ENCODE measurements at regions not wholly inside any gene's neighbourhood (a gene's known extent, or its start where the extent isn't known, plus 50 kb on each side); places are given as distances from the start of the nearest gene placed in this dataset.

DNA sequence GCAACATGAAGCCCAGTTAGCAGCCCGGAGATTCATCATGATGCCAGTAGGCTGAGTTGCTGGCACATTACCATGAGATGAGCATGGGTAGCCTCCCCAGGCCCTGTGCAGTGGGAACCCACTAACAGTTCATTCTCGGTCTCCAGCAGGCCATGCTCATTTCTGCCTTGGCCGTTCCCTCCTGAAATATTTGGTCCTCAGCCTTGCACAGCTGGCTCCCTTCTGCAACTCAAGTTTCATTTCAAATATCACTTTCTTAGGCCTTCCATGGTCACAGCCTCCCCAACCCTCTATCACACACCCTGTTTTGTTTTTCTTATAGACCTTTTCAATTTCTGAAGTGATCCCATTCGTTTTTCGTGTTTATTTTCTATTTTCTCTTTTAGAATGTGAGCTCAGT is 125.4 kb upstream of the VLDLR start (continued):
- TF ChIP-seq DMTF1 (CRISPR knock-in tag; IDR thresholded peaks at IDR 0.05) (no peak), ZNF672 (CRISPR knock-in tag; IDR thresholded peaks at IDR 0.05) (no peak), MTA1 (CRISPR knock-in tag; IDR thresholded peaks at IDR 0.05; ENCODE audit: borderline replicate concordance) (no peak)

DNA sequence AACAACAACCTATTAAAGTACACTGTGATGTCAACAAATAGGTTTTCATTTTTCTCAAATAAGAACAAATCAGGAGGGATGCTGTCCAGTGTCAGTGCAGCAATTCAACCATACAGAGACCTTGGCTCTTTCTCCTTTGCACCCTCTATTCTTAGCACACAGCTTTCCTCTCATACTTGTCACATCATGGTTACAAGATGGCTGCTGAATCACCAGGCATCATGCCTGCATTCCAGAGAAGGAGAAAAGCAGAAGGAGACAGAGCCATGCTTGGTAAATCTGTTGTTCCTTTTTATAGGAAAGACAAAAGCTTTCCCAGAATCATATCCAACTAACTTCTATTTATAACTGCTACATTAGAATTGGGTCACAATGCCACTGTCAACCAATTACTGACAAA is 124.7 kb upstream of the VLDLR start:
- ChIA-PET POLR2A (no interaction called here), CTCF (ENCODE audit: low intra/inter-chr PET ratio, low total read pairs) (no interaction called here)
- H3K36me3 ChIP-seq (replicated peaks in 1 of 2; ENCODE audit: control insufficient read depth in 1 of 2, insufficient read depth in 2 of 2, low read length in 2 of 2): no peaks in the 10 kb centered on the region
- no peak overlapping the region for H3K4me3 ChIP-seq (replicated peaks in 1 of 3; ENCODE audit: insufficient read depth in 1 of 3, low read depth in 2 of 3, low read length in 3 of 3)
- no peaks in the 10 kb centered on the region for H3K4me1 ChIP-seq (ENCODE audit: insufficient read depth, low read length)
- no peak overlapping the region for H3K4me2 ChIP-seq (ENCODE audit: low read depth, low read length)
- intact Hi-C loops (cut with micrococcal nuclease; ENCODE audit: unreplicated experiment) (no loop called here), in situ Hi-C loops (cut with HindIII; ENCODE audit: extremely low pct_ligation_motif_present, low pct_unique_long_range_greater_than_20kb) (no loop called here)
- 0 out of 5 replicates have a peak, but pooled peaks cover 0 to 3% of the 10 kb centered on the region in 2 experiments for H3K27me3 ChIP-seq (ENCODE audit: control insufficient read depth in 1 of 2, insufficient read depth in 2 of 2, low read length in 2 of 2)
- H4K20me1 ChIP-seq (ENCODE audit: insufficient read depth, low read length): no peaks in the 10 kb centered on the region
- no peak overlapping the region for H2AFZ ChIP-seq (ENCODE audit: low read length)
- no peak for ATAC-seq
- no peaks in the 10 kb centered on the region for H3K9me3 ChIP-seq (ENCODE audit: low read length)
- BruUV-seq (replicated peaks): no TSS peak
- FAIRE-seq: no peak
- no peak overlapping the region for H3K27ac ChIP-seq (ENCODE audit: extremely low read length, insufficient read depth, low read length)
- no peak overlapping the region for H3K9ac ChIP-seq (ENCODE audit: insufficient read depth, low read depth, low read length)
- no peaks in the 10 kb centered on the region for H3K79me2 ChIP-seq (ENCODE audit: insufficient read depth, low read length)
- DNase-seq (ENCODE audit: low spot score): no peak
- TF ChIP-seq SIN3A (IDR thresholded peaks at IDR 0.05; ENCODE audit: borderline replicate concordance, low read depth, low read length): no peak
- no peak for TF ChIP-seq ZSCAN9 (CRISPR knock-in tag; IDR thresholded peaks at IDR 0.05; ENCODE audit: borderline replicate concordance)
- TF ChIP-seq MTF1 (CRISPR knock-in tag; IDR thresholded peaks at IDR 0.05): no peak
- TF ChIP-seq PRMT3 (CRISPR knock-in tag; IDR thresholded peaks at IDR 0.05; ENCODE audit: borderline replicate concordance, low read depth): no peak
- TF ChIP-seq SP2 (CRISPR knock-in tag; IDR thresholded peaks at IDR 0.05): no peak
- no peak for TF ChIP-seq ATF4 (CRISPR knock-in tag; IDR thresholded peaks at IDR 0.05)
- TF ChIP-seq RFX3 (CRISPR knock-in tag; IDR thresholded peaks at IDR 0.05): no peak
- TF ChIP-seq SNAPC5 (CRISPR knock-in tag; IDR thresholded peaks at IDR 0.05; ENCODE audit: borderline replicate concordance): no peak
- no peak for TF ChIP-seq STAT5B (CRISPR knock-in tag; IDR thresholded peaks at IDR 0.05)

Measured in HepG2 (cell line).